Neural cell (in vitro differentiated cells): ENCODE measurements at regions not wholly inside any gene's neighbourhood (a gene's known extent, or its start where the extent isn't known, plus 50 kb on each side); places are given as distances from the start of the nearest gene placed in this dataset.

Experiments used
- H2AFZ ChIP-seq: fragments of 200-600, 300-800 bp; sonication (generic), shearing (Covaris generic); 2 replicates; pipeline ENCODE4 v1.6.0; 2014; ENCODE audit warnings: low read depth, mild to moderate bottlenecking, antibody characterized with exemption, low read length, moderate library complexity
- H3F3A ChIP-seq: fragments of 200-600 bp; shearing (Covaris generic); 2 replicates; pipeline ENCODE4 v1.6.1; 2016; ENCODE audit warnings: mild to moderate bottlenecking, moderate library complexity, mixed read lengths, antibody characterized with exemption, low read length; ENCODE audit not compliant: insufficient read depth, poor library complexity, severe bottlenecking
- H3K27ac ChIP-seq: fragments of 200-600, 300-800 bp; sonication (generic), shearing (Covaris generic); 2 replicates; pipeline ENCODE4 v1.5.1; 2014; ENCODE audit warnings: mild to moderate bottlenecking, low read length, moderate library complexity
- H3K27me3 ChIP-seq: fragments of 300-800, 200-600 bp; sonication (generic), shearing (Covaris generic); 2 replicates; pipeline ENCODE4 v1.6.0; 2014; ENCODE audit warnings: mild to moderate bottlenecking, low read depth, low read length, moderate library complexity; ENCODE audit not compliant: insufficient read depth
- H3K36me3 ChIP-seq: fragments of 300-800, 200-600 bp; sonication (generic), shearing (Covaris generic); 2 replicates; pipeline ENCODE4 v1.5.1; 2014; ENCODE audit warnings: mild to moderate bottlenecking, antibody characterized with exemption, low read length, moderate library complexity; ENCODE audit not compliant: insufficient read depth
- H3K4me2 ChIP-seq: fragments of 300-800, 200-600 bp; sonication (generic), shearing (Covaris generic); 2 replicates; pipeline ENCODE4 v1.6.0; 2014; ENCODE audit warnings: mild to moderate bottlenecking, low read length
- H3K4me3 ChIP-seq: fragments of 300-800, 200-600 bp; sonication (generic), shearing (Covaris generic); 2 replicates; pipeline ENCODE4 v1.5.1; 2014; ENCODE audit warnings: mild to moderate bottlenecking, low read length, moderate library complexity
- H3K79me2 ChIP-seq: fragments of 200-600 bp; shearing (Covaris generic); replicated peaks from 2 replicates; pipeline ENCODE4 v1.6.0; 2014; ENCODE audit warnings: mild to moderate bottlenecking, low read length, moderate library complexity; ENCODE audit not compliant: insufficient read depth
- H3K9ac ChIP-seq: fragments of 300-800, 200-600 bp; sonication (generic), shearing (Covaris generic); 2 replicates; pipeline ENCODE4 v1.6.1; 2016; ENCODE audit warnings: mild to moderate bottlenecking, low read length, mixed read lengths
- H3K9me2 ChIP-seq: fragments of 200-600 bp; shearing (Covaris generic); 2 replicates; pipeline ENCODE4 v1.6.1; 2016; ENCODE audit warnings: mild to moderate bottlenecking, low read length, mixed read lengths; ENCODE audit not compliant: insufficient read depth
- H3K9me3 ChIP-seq: fragments of 200-600, 300-800 bp; sonication (generic), shearing (Covaris generic); 2 replicates; pipeline ENCODE4 v1.6.1; 2016; ENCODE audit warnings: mild to moderate bottlenecking, mixed run types, low read length, moderate library complexity, mixed read lengths
- H4K20me1 ChIP-seq: fragments of 200-600 bp; shearing (Covaris generic); 2 replicates; pipeline ENCODE4 v1.6.1; 2016; ENCODE audit warnings: mild to moderate bottlenecking, mixed run types; ENCODE audit not compliant: insufficient read depth
- CTCF ChIP-seq: fragments of 450-650 bp; IDR thresholded peaks from 2 replicates; pipeline ENCODE4 v1.5.1; 2014; ENCODE audit warnings: antibody characterized with exemption, mild to moderate bottlenecking, moderate library complexity; ENCODE audit not compliant: poor library complexity, severe bottlenecking
- EP300 ChIP-seq: fragments of 450-650 bp; conservative IDR thresholded peaks from 2 replicates; pipeline ENCODE4 v1.6.1; 2014; ENCODE audit warnings: antibody characterized with exemption, mild to moderate bottlenecking, moderate library complexity; ENCODE audit not compliant: poor library complexity, severe bottlenecking
- EZH2 ChIP-seq: fragments of 200-600, 300-800 bp; shearing (Covaris generic), sonication (generic); IDR thresholded peaks from 2 replicates; pipeline ENCODE4 v1.6.1; 2014; ENCODE audit warnings: antibody characterized with exemption, low read length, borderline replicate concordance, mild to moderate bottlenecking; ENCODE audit not compliant: insufficient read depth, poor library complexity, severe bottlenecking
- MXI1 ChIP-seq: fragments of 450-650 bp; conservative IDR thresholded peaks from 2 replicates; pipeline ENCODE4 v1.6.1; 2014; ENCODE audit warnings: antibody characterized with exemption, mild to moderate bottlenecking; ENCODE audit not compliant: poor library complexity, severe bottlenecking
- POLR2AphosphoS5 ChIP-seq: IDR thresholded peaks from 2 replicates; pipeline ENCODE4 v1.6.1; 2012
- RAD21 ChIP-seq: fragments of 450-650 bp; conservative IDR thresholded peaks from 2 replicates; pipeline ENCODE4 v1.6.1; 2014; ENCODE audit warnings: antibody characterized with exemption, mild to moderate bottlenecking, moderate library complexity
- SMC3 ChIP-seq: fragments of 450-650 bp; conservative IDR thresholded peaks from 2 replicates; pipeline ENCODE4 v1.6.1; 2014; ENCODE audit warnings: antibody characterized with exemption, mild to moderate bottlenecking, moderate library complexity; ENCODE audit not compliant: poor library complexity
- TAF1 ChIP-seq: IDR thresholded peaks from 2 replicates; pipeline ENCODE4 v1.6.1; 2012; ENCODE audit warnings: low read depth
- TF ChIP-seq, protein P1 (sequence below): IDR thresholded peaks from 2 replicates; pipeline ENCODE4 v1.6.1; 2012; ENCODE audit warnings: borderline replicate concordance

DNA sequence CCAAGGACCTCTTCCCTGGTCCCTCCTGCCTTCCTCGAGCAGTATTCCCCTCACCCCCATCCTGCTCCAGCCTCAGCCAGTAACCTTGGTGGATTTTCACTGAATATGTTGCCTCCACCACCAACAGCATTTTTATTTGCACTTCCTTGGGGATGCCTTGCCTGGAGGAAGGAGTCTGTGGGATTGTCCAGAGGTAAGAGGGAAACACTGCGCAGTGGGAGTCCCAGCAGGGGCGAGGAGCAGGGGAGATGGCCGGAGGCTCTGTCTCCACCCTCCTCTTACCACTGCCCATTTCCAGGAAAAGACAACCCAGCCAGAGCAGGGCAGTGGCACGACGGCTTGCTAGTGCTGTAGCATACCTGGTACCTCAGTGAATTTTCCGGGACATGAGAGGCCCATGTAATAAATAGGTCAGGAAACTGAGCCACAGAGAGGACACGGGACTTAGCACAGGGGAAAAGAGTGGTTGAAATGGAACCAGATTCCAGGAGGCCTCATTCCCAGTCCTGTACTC is 388.2 kb upstream of the PODXL start:
- no peak overlapping the region for H3K9ac ChIP-seq
- H4K20me1 ChIP-seq: no peaks in the 10 kb centered on the region
- H3K36me3 ChIP-seq: no peaks in the 10 kb centered on the region
- no peaks in the 10 kb centered on the region for H3F3A ChIP-seq
- H2AFZ ChIP-seq: no peak overlapping the region
- H3K27me3 ChIP-seq: no peaks in the 10 kb centered on the region
- TF ChIP-seq EZH2 (no peak), MXI1 (no peak), RAD21 (no peak), TAF1 (no peak), SMC3 (no peak), POLR2AphosphoS5 (no peak), EP300 (no peak), CTCF (no peak)
- TF ChIP-seq, protein P1, sequence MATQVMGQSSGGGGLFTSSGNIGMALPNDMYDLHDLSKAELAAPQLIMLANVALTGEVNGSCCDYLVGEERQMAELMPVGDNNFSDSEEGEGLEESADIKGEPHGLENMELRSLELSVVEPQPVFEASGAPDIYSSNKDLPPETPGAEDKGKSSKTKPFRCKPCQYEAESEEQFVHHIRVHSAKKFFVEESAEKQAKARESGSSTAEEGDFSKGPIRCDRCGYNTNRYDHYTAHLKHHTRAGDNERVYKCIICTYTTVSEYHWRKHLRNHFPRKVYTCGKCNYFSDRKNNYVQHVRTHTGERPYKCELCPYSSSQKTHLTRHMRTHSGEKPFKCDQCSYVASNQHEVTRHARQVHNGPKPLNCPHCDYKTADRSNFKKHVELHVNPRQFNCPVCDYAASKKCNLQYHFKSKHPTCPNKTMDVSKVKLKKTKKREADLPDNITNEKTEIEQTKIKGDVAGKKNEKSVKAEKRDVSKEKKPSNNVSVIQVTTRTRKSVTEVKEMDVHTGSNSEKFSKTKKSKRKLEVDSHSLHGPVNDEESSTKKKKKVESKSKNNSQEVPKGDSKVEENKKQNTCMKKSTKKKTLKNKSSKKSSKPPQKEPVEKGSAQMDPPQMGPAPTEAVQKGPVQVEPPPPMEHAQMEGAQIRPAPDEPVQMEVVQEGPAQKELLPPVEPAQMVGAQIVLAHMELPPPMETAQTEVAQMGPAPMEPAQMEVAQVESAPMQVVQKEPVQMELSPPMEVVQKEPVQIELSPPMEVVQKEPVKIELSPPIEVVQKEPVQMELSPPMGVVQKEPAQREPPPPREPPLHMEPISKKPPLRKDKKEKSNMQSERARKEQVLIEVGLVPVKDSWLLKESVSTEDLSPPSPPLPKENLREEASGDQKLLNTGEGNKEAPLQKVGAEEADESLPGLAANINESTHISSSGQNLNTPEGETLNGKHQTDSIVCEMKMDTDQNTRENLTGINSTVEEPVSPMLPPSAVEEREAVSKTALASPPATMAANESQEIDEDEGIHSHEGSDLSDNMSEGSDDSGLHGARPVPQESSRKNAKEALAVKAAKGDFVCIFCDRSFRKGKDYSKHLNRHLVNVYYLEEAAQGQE: no peak
- no peak overlapping the region for H3K4me3 ChIP-seq
- H3K4me2 ChIP-seq: no peak overlapping the region
- no peak overlapping the region for H3K27ac ChIP-seq
- H3K9me2 ChIP-seq: no peaks in the 10 kb centered on the region
- no peaks in the 10 kb centered on the region for H3K9me3 ChIP-seq
- H3K79me2 ChIP-seq: no peaks in the 10 kb centered on the region

DNA sequence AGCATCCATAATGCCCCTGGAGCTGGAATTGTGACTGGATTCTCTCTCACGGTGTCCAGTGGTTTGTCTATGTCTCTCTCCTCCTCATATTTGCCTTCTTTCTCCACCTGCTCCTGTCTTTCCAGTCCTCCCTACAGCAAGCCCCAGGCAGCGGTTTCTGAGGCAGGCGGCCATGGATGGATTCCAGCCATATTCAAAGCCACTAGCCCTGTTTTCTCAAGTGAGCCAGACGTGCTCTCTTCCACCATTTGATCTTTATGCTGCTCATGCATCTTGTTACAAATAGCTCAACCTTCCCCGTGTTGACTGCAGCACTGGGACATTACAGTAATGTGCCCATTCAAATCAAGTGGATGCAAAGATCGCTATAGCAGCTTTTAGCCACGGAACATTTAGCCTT is 387.2 kb upstream of the PODXL start:
- no peaks in the 10 kb centered on the region for H3K79me2 ChIP-seq

More for the DNA sequence above, 387.2 kb upstream of the PODXL start:
- no peaks in the 10 kb centered on the region for H3F3A ChIP-seq
- no peaks in the 10 kb centered on the region for H3K36me3 ChIP-seq
- no peak for TF ChIP-seq EP300
- TF ChIP-seq CTCF: no peak
- no peak for TF ChIP-seq SMC3
- H3K4me3 ChIP-seq: no peak overlapping the region
- H2AFZ ChIP-seq: no peak overlapping the region
- H3K9me2 ChIP-seq: no peaks in the 10 kb centered on the region
- no peak overlapping the region for H3K27ac ChIP-seq
- no peak overlapping the region for H3K4me2 ChIP-seq
- no peaks in the 10 kb centered on the region for H3K27me3 ChIP-seq
- no peaks in the 10 kb centered on the region for H3K9me3 ChIP-seq
- H4K20me1 ChIP-seq: no peaks in the 10 kb centered on the region
- H3K9ac ChIP-seq: no peak overlapping the region
